ENCODE measurements at regions not wholly inside any gene's neighbourhood (a gene's known extent, or its start where the extent isn't known, plus 50 kb on each side); places are given as distances from the start of the nearest gene placed in this dataset.

- ChIA-PET CTCF (no interaction called here), POLR2A (ENCODE audit: low non-redundant PET) (no interaction called here)
- no peaks in the 10 kb centered on the region for H3K27me3 ChIP-seq (replicated peaks; ENCODE audit: insufficient read depth, low read depth, low read length, poor library complexity)
- intact Hi-C loops (cut with micrococcal nuclease; ENCODE audit: unreplicated experiment), result no loop called here
- H3K4me1 ChIP-seq (ENCODE audit: insufficient read depth, low read length, poor library complexity, severe bottlenecking), result no peaks in the 10 kb centered on the region
- H3K27ac ChIP-seq (ENCODE audit: low read depth, low read length, poor library complexity, severe bottlenecking), result no peak overlapping the region
- TF ChIP-seq EZH2 (IDR thresholded peaks at IDR 0.05; ENCODE audit: borderline replicate concordance, low read depth, low read length, poor library complexity, severe bottlenecking), result no peak
- TF ChIP-seq CTCF (conservative IDR thresholded peaks at IDR 0.05; ENCODE audit: low read depth, low read length), result no peak
- BruUV-seq (replicated peaks), result no TSS peak
- H3K4me3 ChIP-seq (ENCODE audit: low read depth, low read length, poor library complexity, severe bottlenecking), result no peak overlapping the region
- no peak for DNase-seq (ENCODE audit: low spot score)
- H3K36me3 ChIP-seq (ENCODE audit: insufficient read depth, low read length, poor library complexity, severe bottlenecking), result no peaks in the 10 kb centered on the region
- H3K9me3 ChIP-seq (ENCODE audit: low read depth, low read length, poor library complexity, severe bottlenecking), result no peaks in the 10 kb centered on the region
Measured at GRCh38 chr2:78540255-78540654, 485.2 kb upstream of the REG3G start.

GRCh38 chr2:78541088-78541450 is 484.4 kb upstream of the REG3G start:
- no TSS peak for BruUV-seq (replicated peaks)
- H3K4me3 ChIP-seq (ENCODE audit: low read depth, low read length, poor library complexity, severe bottlenecking), result no peak overlapping the region
- POLR2A ChIA-PET (ENCODE audit: low non-redundant PET), result no interaction called here

GRCh38 chr2:78541451-78542267 is 483.8 kb upstream of the REG3G start:
- TF ChIP-seq CTCF (conservative IDR thresholded peaks at IDR 0.05; ENCODE audit: low read depth, low read length) (no peak), EZH2 (IDR thresholded peaks at IDR 0.05; ENCODE audit: borderline replicate concordance, low read depth, low read length, poor library complexity, severe bottlenecking) (no peak)
- Histone ChIP-seq H3K9me3 (ENCODE audit: low read depth, low read length, poor library complexity, severe bottlenecking) (no peaks in the 10 kb centered on the region), H3K27ac (ENCODE audit: low read depth, low read length, poor library complexity, severe bottlenecking) (no peak overlapping the region), H3K4me3 (ENCODE audit: low read depth, low read length, poor library complexity, severe bottlenecking) (no peak overlapping the region), H3K4me1 (ENCODE audit: insufficient read depth, low read length, poor library complexity, severe bottlenecking) (no peaks in the 10 kb centered on the region), H3K27me3 (replicated peaks; ENCODE audit: insufficient read depth, low read depth, low read length, poor library complexity) (no peaks in the 10 kb centered on the region), H3K36me3 (ENCODE audit: insufficient read depth, low read length, poor library complexity, severe bottlenecking) (no peaks in the 10 kb centered on the region)
- intact Hi-C loops (cut with micrococcal nuclease; ENCODE audit: unreplicated experiment), result no loop called here
- CTCF ChIA-PET, result no interaction called here
- BruUV-seq (replicated peaks), result no TSS peak
- DNase-seq (ENCODE audit: low spot score), result no peak
- POLR2A ChIA-PET (ENCODE audit: low non-redundant PET), result no interaction called here

More at GRCh38 chr2:78541088-78541450, 484.4 kb upstream of the REG3G start:
- intact Hi-C loops (cut with micrococcal nuclease; ENCODE audit: unreplicated experiment), result no loop called here
- no peak overlapping the region for H3K27ac ChIP-seq (ENCODE audit: low read depth, low read length, poor library complexity, severe bottlenecking)
- H3K27me3 ChIP-seq (replicated peaks; ENCODE audit: insufficient read depth, low read depth, low read length, poor library complexity), result no peaks in the 10 kb centered on the region
- no peak for DNase-seq (ENCODE audit: low spot score)
- H3K4me1 ChIP-seq (ENCODE audit: insufficient read depth, low read length, poor library complexity, severe bottlenecking), result no peaks in the 10 kb centered on the region
- TF ChIP-seq CTCF (conservative IDR thresholded peaks at IDR 0.05; ENCODE audit: low read depth, low read length), result no peak
- CTCF ChIA-PET, result no interaction called here
- H3K9me3 ChIP-seq (ENCODE audit: low read depth, low read length, poor library complexity, severe bottlenecking), result no peaks in the 10 kb centered on the region
- H3K36me3 ChIP-seq (ENCODE audit: insufficient read depth, low read length, poor library complexity, severe bottlenecking), result no peaks in the 10 kb centered on the region

Measured in A673 (cell line).